Thyroid gland (tissue), 4 donors: ENCODE measurements at regions not wholly inside any gene's neighbourhood (a gene's known extent, or its start where the extent isn't known, plus 50 kb on each side); places are given as distances from the start of the nearest gene placed in this dataset.

Experiments
- DNase-seq, 2 donors: peaks; one replicate each; pipeline ENCODE4 v3.0.0-alpha.2; 2019
- H3K27ac ChIP-seq, 3 donors: fragments of 200-600 bp; sonication (generic); 1 replicate in 2 of 3; 2 replicates in 1 of 3; pipeline ENCODE4 v1.5.1; 2016 to 2019; ENCODE audit warnings: mild to moderate bottlenecking in 1 of 3, moderate library complexity in 1 of 3
- H3K27me3 ChIP-seq: fragments of 200-600 bp; sonication (generic); one replicate; pipeline ENCODE4 v1.5.1; 2019
- H3K36me3 ChIP-seq, 2 donors: fragments of 200-600 bp; sonication (generic); one replicate each; pipeline ENCODE4 v1.5.1; 2016 to 2019
- H3K4me1 ChIP-seq, 2 donors: fragments of 200-600 bp; sonication (generic); one replicate each; pipeline ENCODE4 v1.5.1; 2017 to 2019
- H3K4me3 ChIP-seq, 3 donors: fragments of 200-600 bp; sonication (generic); replicated peaks in 1 of 3; 1 replicate in 2 of 3; 2 replicates in 1 of 3; pipeline ENCODE4 v1.5.1; 2016; ENCODE audit warnings: mild to moderate bottlenecking in 1 of 3
- H3K9me3 ChIP-seq: fragments of 200-600 bp; sonication (generic); one replicate; pipeline ENCODE4 v1.5.1; 2017
- POLR2A ChIP-seq, 2 donors: fragments of 450-650 bp; IDR thresholded peaks; one replicate each; pipeline ENCODE4 v1.6.1; 2017; ENCODE audit warnings: antibody characterized with exemption in 2 of 2, mild to moderate bottlenecking in 2 of 2, moderate library complexity in 1 of 2
- WGBS, 2 donors: methylation state at CpG; one replicate each; pipeline ENCODE4 v1.1.5; 2017; 5-methylcytosine and 5-hydroxymethylcytosine counted together
- intact Hi-C: fragments of 100-400 bp; cut with DNase I; formaldehyde crosslinking; loops from one replicate; pipeline ENCODE4 v1.15.1; 2023
- TF ChIP-seq, protein P1 (sequence below), 6 experiments: fragments of 200-600 bp in 3 of 6; fragments of 450-650 bp in 3 of 6; sonication (generic) in 3 of 6; IDR thresholded peaks; one replicate each; pipeline ENCODE4 v1.5.1; 2016 to 2019; ENCODE audit warnings: antibody characterized with exemption in 6 of 6, mild to moderate bottlenecking in 2 of 6, inconsistent platforms in 1 of 6, moderate library complexity in 1 of 6

DNA sequence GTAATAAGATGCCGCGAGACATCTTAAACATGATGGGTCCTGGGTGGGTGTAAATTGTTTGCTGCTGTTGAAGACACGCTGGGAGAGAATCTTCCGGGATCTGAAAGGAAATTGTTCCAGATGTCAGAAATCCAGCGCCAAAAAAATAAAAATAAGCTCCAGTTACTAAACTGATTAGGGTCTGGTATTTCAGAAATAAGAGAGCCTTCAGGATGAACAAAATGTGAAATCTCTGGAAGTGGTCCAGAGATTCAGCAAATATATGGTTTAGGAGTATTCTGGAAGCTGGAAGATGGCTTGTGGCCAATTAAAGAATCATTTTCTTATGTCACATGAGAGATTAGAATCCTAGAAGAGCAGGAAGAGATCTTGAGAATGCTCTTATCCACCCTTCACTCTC is 75.8 kb upstream of the NHS start:
- intact Hi-C loops = no loop called here

DNA sequence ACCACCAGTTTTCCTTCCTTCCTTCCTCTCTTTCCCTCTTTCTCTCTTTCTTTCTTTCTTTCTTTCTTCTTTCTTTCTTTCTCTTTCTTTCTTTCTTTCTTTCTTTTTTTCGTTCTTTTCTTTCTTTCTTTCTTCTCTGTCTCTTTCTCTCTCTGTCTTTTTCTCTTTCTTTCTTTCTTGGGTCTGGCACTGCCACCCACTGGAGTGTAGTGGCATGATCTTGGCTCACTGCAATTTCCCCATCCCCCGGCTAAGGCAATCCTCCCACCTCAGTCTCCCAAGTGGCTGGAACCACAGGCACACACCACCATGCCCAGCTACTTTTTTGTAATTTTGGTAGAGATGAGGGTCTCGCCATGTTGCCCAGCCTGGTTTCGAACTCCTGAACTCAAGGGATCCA is 51.6 kb upstream of the NHS start:
- TF ChIP-seq, protein P1, sequence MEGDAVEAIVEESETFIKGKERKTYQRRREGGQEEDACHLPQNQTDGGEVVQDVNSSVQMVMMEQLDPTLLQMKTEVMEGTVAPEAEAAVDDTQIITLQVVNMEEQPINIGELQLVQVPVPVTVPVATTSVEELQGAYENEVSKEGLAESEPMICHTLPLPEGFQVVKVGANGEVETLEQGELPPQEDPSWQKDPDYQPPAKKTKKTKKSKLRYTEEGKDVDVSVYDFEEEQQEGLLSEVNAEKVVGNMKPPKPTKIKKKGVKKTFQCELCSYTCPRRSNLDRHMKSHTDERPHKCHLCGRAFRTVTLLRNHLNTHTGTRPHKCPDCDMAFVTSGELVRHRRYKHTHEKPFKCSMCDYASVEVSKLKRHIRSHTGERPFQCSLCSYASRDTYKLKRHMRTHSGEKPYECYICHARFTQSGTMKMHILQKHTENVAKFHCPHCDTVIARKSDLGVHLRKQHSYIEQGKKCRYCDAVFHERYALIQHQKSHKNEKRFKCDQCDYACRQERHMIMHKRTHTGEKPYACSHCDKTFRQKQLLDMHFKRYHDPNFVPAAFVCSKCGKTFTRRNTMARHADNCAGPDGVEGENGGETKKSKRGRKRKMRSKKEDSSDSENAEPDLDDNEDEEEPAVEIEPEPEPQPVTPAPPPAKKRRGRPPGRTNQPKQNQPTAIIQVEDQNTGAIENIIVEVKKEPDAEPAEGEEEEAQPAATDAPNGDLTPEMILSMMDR (IDR thresholded peaks at IDR 0.05) = no peak
- no peak for TF ChIP-seq POLR2A (IDR thresholded peaks at IDR 0.05)
- WGBS, 2 donors = 90 to 96% methylated on average over 4 of the region's 4 CpGs
- intact Hi-C loops = no loop called here
- H3K27ac ChIP-seq = no peak overlapping the region
- no peaks in the 10 kb centered on the region for H3K4me1 ChIP-seq
- DNase-seq = no peak
- H3K27me3 ChIP-seq = no peaks in the 10 kb centered on the region
- H3K36me3 ChIP-seq = no peaks in the 10 kb centered on the region
- no peaks in the 10 kb centered on the region for H3K9me3 ChIP-seq
- no peak overlapping the region for H3K4me3 ChIP-seq

More for the DNA sequence above, 75.8 kb upstream of the NHS start:
- no peaks in the 10 kb centered on the region for H3K27me3 ChIP-seq
- H3K27ac ChIP-seq = no peak overlapping the region
- no peak for DNase-seq
- no peak overlapping the region for H3K4me3 ChIP-seq
- WGBS, 2 donors = 78 to 80% methylated on average over 5 of the region's 5 CpGs
- H3K36me3 ChIP-seq = no peaks in the 10 kb centered on the region
- no peaks in the 10 kb centered on the region for H3K9me3 ChIP-seq
- TF ChIP-seq, protein P1 (IDR thresholded peaks at IDR 0.05) = no peak
- TF ChIP-seq POLR2A (IDR thresholded peaks at IDR 0.05) = no peak
- no peaks in the 10 kb centered on the region for H3K4me1 ChIP-seq
